IMR-90 (cell line): ENCODE measurements at regions not wholly inside any gene's neighbourhood (a gene's known extent, or its start where the extent isn't known, plus 50 kb on each side); places are given as distances from the start of the nearest gene placed in this dataset.

Experiments
- ATAC-seq: fragments of 200-7000 bp; cut with Tn5 transposase; 2 replicates; pipeline ENCODE4 v1.9.1; 2020; ENCODE audit warnings: low read depth, mild to moderate bottlenecking, moderate library complexity
- BruUV-seq: library from RNA; stranded (reverse); fragments of 400-500 nt; replicated peaks from 2 replicates; lab custom pipeline; 2021; lab: Mats Ljungman, UMichigan
- CTCF ChIA-PET: fragments of 300-600 bp; formaldehyde crosslinking; extraction: SDS; loops from one replicate; lab custom pipeline; 2021; ENCODE audit warnings: antibody characterized with exemption; lab: Yijun Ruan, JAX
- POLR2A ChIA-PET: fragments of 300-600 bp; sonication (Branson Sonifier 250); formaldehyde crosslinking; loops from one replicate; lab custom pipeline; 2022; ENCODE audit warnings: antibody characterized with exemption; ENCODE audit not compliant: unreplicated experiment; lab: Charles Lee
- DNase-seq: peaks from one replicate; pipeline ENCODE4 v3.0.0; 2013
- H2AFZ ChIP-seq: replicated peaks from 2 replicates; pipeline ENCODE3; 2013; ENCODE audit warnings: low read length, mild to moderate bottlenecking; ENCODE audit not compliant: poor library complexity
- H2AK5ac ChIP-seq: 2 replicates; pipeline ENCODE4 v1.6.1; 2013; ENCODE audit warnings: low read depth, low read length, inconsistent platforms
- H2AK9ac ChIP-seq: replicated peaks from 2 replicates; pipeline ENCODE3; 2013; ENCODE audit warnings: mild to moderate bottlenecking, low read depth, low read length, moderate library complexity; ENCODE audit not compliant: poor library complexity
- H2BK120ac ChIP-seq: 2 replicates; pipeline ENCODE4 v1.6.1; 2013; ENCODE audit warnings: low read depth, low read length, inconsistent platforms
- H2BK15ac ChIP-seq: 3 replicates; pipeline ENCODE4 v1.6.1; 2013; ENCODE audit warnings: low read depth, low read length, inconsistent platforms
- H2BK20ac ChIP-seq: 2 replicates; pipeline ENCODE4 v1.6.1; 2013; ENCODE audit warnings: low read depth, mild to moderate bottlenecking, inconsistent platforms, low read length, moderate library complexity
- H2BK5ac ChIP-seq: 2 replicates; pipeline ENCODE4 v1.6.1; 2013; ENCODE audit warnings: mild to moderate bottlenecking, low read depth, low read length, inconsistent platforms; ENCODE audit not compliant: poor library complexity, severe bottlenecking
- H3K14ac ChIP-seq: replicated peaks from 2 replicates; pipeline ENCODE4 v1.6.1; 2013; ENCODE audit warnings: low read depth, low read length, inconsistent platforms
- H3K18ac ChIP-seq: 2 replicates; pipeline ENCODE4 v1.6.1; 2013; ENCODE audit warnings: low read depth, low read length, control low read depth
- H3K23ac ChIP-seq: 2 replicates; pipeline ENCODE4 v1.6.1; 2013; ENCODE audit warnings: low read depth, low read length, inconsistent platforms
- H3K27ac ChIP-seq: 2 replicates; pipeline ENCODE4 v1.5.1; 2013; ENCODE audit warnings: mild to moderate bottlenecking, control low read depth, low read length; ENCODE audit not compliant: insufficient read depth
- H3K27me3 ChIP-seq: 2 replicates; pipeline ENCODE4 v1.6.1; 2013; ENCODE audit warnings: low read length; ENCODE audit not compliant: control insufficient read depth, insufficient read depth
- H3K36me3 ChIP-seq: 2 replicates; pipeline ENCODE4 v1.6.1; 2013; ENCODE audit warnings: low read length, mixed read lengths; ENCODE audit not compliant: control insufficient read depth, insufficient read depth
- H3K4ac ChIP-seq: 2 replicates; pipeline ENCODE4 v1.6.1; 2013; ENCODE audit warnings: low read depth, low read length, inconsistent platforms
- H3K4me1 ChIP-seq: 2 replicates; pipeline ENCODE4 v1.6.1; 2013; ENCODE audit warnings: low read length, mixed read lengths; ENCODE audit not compliant: control insufficient read depth, insufficient read depth
- H3K4me2 ChIP-seq: 2 replicates; pipeline ENCODE4 v1.6.1; 2013; ENCODE audit warnings: low read depth, mild to moderate bottlenecking, control low read depth, low read length, moderate library complexity
- H3K4me3 ChIP-seq: 2 replicates; pipeline ENCODE4 v1.5.1; 2013; ENCODE audit warnings: low read depth, mild to moderate bottlenecking, control low read depth, low read length, moderate library complexity; ENCODE audit not compliant: insufficient read depth
- H3K56ac ChIP-seq: 2 replicates; pipeline ENCODE4 v1.6.1; 2013; ENCODE audit warnings: low read length, inconsistent platforms; ENCODE audit not compliant: insufficient read depth; ENCODE audit errors: extremely low read depth
- H3K79me1 ChIP-seq, 2 experiments: 2 replicates each; pipeline ENCODE4 v1.6.1; 2013; ENCODE audit warnings: low read length in 2 of 2, inconsistent platforms in 1 of 2, low read depth in 1 of 2
- H3K9ac ChIP-seq: 2 replicates; pipeline ENCODE4 v1.6.1; 2013; ENCODE audit warnings: low read depth, low read length, control low read depth
- H3K9me1 ChIP-seq: 2 replicates; pipeline ENCODE4 v1.6.1; 2013; ENCODE audit warnings: low read length, inconsistent platforms; ENCODE audit not compliant: insufficient read depth
- H3K9me3 ChIP-seq: 2 replicates; pipeline ENCODE4 v1.6.1; 2013; ENCODE audit warnings: low read length; ENCODE audit not compliant: control insufficient read depth, insufficient read depth
- H4K20me1 ChIP-seq: 2 replicates; pipeline ENCODE4 v1.6.1; 2013; ENCODE audit warnings: low read length, inconsistent platforms; ENCODE audit not compliant: insufficient read depth
- H4K5ac ChIP-seq: 2 replicates; pipeline ENCODE4 v1.6.1; 2013; ENCODE audit warnings: mild to moderate bottlenecking, low read depth, low read length, control low read depth
- H4K8ac ChIP-seq, 2 experiments: 2 replicates each; pipeline ENCODE4 v1.6.1; 2013; ENCODE audit warnings: low read depth in 2 of 2, low read length in 2 of 2, control low read depth in 1 of 2, inconsistent platforms in 1 of 2
- H4K91ac ChIP-seq: 2 replicates; pipeline ENCODE4 v1.6.1; 2013; ENCODE audit warnings: low read depth, low read length, inconsistent platforms; ENCODE audit not compliant: insufficient read depth
- CEBPB ChIP-seq: IDR thresholded peaks from 2 replicates; pipeline ENCODE4 v1.6.1; 2012; ENCODE audit warnings: low read depth, low read length, improper control_type of control experiment
- CHD1 ChIP-seq: IDR thresholded peaks from 2 replicates; pipeline ENCODE4 v1.6.1; 2012; ENCODE audit warnings: low read depth, low read length, improper control_type of control experiment
- MAFK ChIP-seq: IDR thresholded peaks from 2 replicates; pipeline ENCODE4 v1.6.1; 2012; ENCODE audit warnings: low read depth, low read length, improper control_type of control experiment
- MAZ ChIP-seq: IDR thresholded peaks from 2 replicates; pipeline ENCODE4 v1.6.1; 2012; ENCODE audit warnings: low read depth, mild to moderate bottlenecking, low read length, improper control_type of control experiment, moderate library complexity, borderline replicate concordance
- MXI1 ChIP-seq: IDR thresholded peaks from 2 replicates; pipeline ENCODE4 v1.6.1; 2012; ENCODE audit warnings: low read depth, mild to moderate bottlenecking, low read length, moderate library complexity, borderline replicate concordance
- NFE2L2 ChIP-seq: fragments of 150-350 bp; IDR thresholded peaks from 2 replicates; pipeline ENCODE4 v1.6.1; 2016; ENCODE audit warnings: low read depth, mild to moderate bottlenecking, low read length
- POLR2A ChIP-seq: IDR thresholded peaks from 2 replicates; pipeline ENCODE4 v1.6.1; 2012; ENCODE audit warnings: mild to moderate bottlenecking, low read depth, low read length
- RCOR1 ChIP-seq: IDR thresholded peaks from 2 replicates; pipeline ENCODE4 v1.6.1; 2012; ENCODE audit warnings: mild to moderate bottlenecking, low read length, improper control_type of control experiment; ENCODE audit not compliant: insufficient replicate concordance
- RFX5 ChIP-seq: IDR thresholded peaks from 2 replicates; pipeline ENCODE4 v1.8.0; 2012; ENCODE audit warnings: low read depth, mild to moderate bottlenecking, low read length, moderate library complexity
- SMC3 ChIP-seq: fragments of 150-350 bp; IDR thresholded peaks from 2 replicates; pipeline ENCODE4 v1.6.1; 2016; ENCODE audit warnings: low read depth, mild to moderate bottlenecking, antibody characterized with exemption, low read length, moderate library complexity
- WGBS, 2 experiments: methylation state at CpG; one replicate each; pipeline versions ENCODE4 v1.1.5 to v1.1.7; 2013; ENCODE audit warnings: missing lambda C conversion rate in 2 of 2; ENCODE audit not compliant: insufficient read length in 1 of 2; ENCODE audit errors: extremely low coverage in 2 of 2; 5-methylcytosine and 5-hydroxymethylcytosine counted together
- dilution Hi-C: fragments of 300-500 bp; cut with HindIII; formaldehyde crosslinking; loops from one replicate; pipeline ENCODE4 v1.14.3; 2018; ENCODE audit warnings: low sequenced_read_pairs; ENCODE audit not compliant: unreplicated experiment
- in situ Hi-C: fragments of 300-500 bp; cut with MboI; formaldehyde crosslinking; loops from 3 replicates; pipeline ENCODE4 v1.14.3; 2019; ENCODE audit warnings: low sequenced_read_pairs, inconsistent platforms, mixed read lengths
- intact Hi-C: fragments of 100-400 bp; cut with micrococcal nuclease; formaldehyde crosslinking; loops from 2 replicates; pipeline ENCODE4 v1.10.0; 2022
- TF ChIP-seq, protein P1 (sequence below): fragments of 150-350 bp; IDR thresholded peaks from 2 replicates; pipeline ENCODE4 v1.6.1; 2017; ENCODE audit warnings: mild to moderate bottlenecking, antibody characterized with exemption, low read length, low read depth
- TF ChIP-seq, protein P2 (sequence below): fragments of 150-350 bp; IDR thresholded peaks from 2 replicates; pipeline ENCODE4 v1.6.1; 2016; ENCODE audit warnings: low read depth, mild to moderate bottlenecking, low read length, moderate library complexity, borderline replicate concordance

DNA sequence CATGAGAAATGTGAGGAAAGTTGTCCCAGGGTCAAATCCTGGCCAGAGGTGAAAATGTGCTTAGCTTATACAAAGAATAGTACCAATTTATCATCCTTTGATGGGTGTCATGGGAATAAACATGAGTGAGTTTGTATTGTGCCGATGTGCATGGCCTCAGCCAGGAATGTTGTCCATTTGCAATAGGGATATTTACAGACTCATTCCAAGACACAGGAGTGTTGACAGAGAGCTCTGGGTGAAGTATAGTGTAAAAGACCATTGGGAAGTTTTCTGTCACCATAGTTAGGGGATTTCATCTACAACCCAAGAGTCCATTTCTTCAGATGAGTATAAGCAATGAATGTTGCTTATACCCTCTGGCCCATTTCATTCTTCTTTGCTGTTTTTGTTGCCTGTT is 160.1 kb downstream of the DMAC1 start:
- Histone ChIP-seq H4K8ac (no peak overlapping the region), H3K27me3 (no peaks in the 10 kb centered on the region), H2BK20ac (no peak overlapping the region), H2AK9ac (no peak overlapping the region), H2BK120ac (no peak overlapping the region), H2BK15ac (no peak overlapping the region), H3K4me1 (no peaks in the 10 kb centered on the region), H4K91ac (no peak overlapping the region), H2BK5ac (no peak overlapping the region), H3K14ac (no peak overlapping the region), H3K9me1 (no peaks in the 10 kb centered on the region), H3K4me2 (no peak overlapping the region), H3K18ac (no peak overlapping the region), H3K4me3 (no peak overlapping the region), H3K23ac (no peak overlapping the region), H3K36me3 (no peaks in the 10 kb centered on the region), H3K27ac (no peak overlapping the region), H3K4ac (no peak overlapping the region), H3K9ac (no peak overlapping the region), H4K20me1 (no peaks in the 10 kb centered on the region), H3K56ac (no peak overlapping the region), H3K79me1 (no peaks in the 10 kb centered on the region), H4K5ac (no peak overlapping the region), H2AK5ac (no peak overlapping the region), H2AFZ (no peak overlapping the region), H3K9me3 (no peaks in the 10 kb centered on the region)
- BruUV-seq, result no TSS peak
- CTCF ChIA-PET, result no interaction called here
- no CpG with 5 or more reads among the region's 1 CpG for WGBS, 2 experiments
- dilution Hi-C loops, result no loop called here
- DNase-seq (no peak), ATAC-seq (no peak)
- POLR2A ChIA-PET, result no interaction called here
- in situ Hi-C loops, result no loop called here
- intact Hi-C loops, result no loop called here
- no peak for TF ChIP-seq SMC3
- no peak for TF ChIP-seq CHD1
- no peak for TF ChIP-seq RFX5
- no peak for TF ChIP-seq MXI1
- no peak for TF ChIP-seq RCOR1
- TF ChIP-seq NFE2L2, result no peak
- no peak for TF ChIP-seq MAFK
- no peak for TF ChIP-seq MAZ
- no peak for TF ChIP-seq POLR2A
- TF ChIP-seq, protein P1, sequence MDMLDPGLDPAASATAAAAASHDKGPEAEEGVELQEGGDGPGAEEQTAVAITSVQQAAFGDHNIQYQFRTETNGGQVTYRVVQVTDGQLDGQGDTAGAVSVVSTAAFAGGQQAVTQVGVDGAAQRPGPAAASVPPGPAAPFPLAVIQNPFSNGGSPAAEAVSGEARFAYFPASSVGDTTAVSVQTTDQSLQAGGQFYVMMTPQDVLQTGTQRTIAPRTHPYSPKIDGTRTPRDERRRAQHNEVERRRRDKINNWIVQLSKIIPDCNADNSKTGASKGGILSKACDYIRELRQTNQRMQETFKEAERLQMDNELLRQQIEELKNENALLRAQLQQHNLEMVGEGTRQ, result no peak
- TF ChIP-seq, protein P2, sequence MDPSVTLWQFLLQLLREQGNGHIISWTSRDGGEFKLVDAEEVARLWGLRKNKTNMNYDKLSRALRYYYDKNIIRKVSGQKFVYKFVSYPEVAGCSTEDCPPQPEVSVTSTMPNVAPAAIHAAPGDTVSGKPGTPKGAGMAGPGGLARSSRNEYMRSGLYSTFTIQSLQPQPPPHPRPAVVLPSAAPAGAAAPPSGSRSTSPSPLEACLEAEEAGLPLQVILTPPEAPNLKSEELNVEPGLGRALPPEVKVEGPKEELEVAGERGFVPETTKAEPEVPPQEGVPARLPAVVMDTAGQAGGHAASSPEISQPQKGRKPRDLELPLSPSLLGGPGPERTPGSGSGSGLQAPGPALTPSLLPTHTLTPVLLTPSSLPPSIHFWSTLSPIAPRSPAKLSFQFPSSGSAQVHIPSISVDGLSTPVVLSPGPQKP, result no peak
- TF ChIP-seq CEBPB, result no peak
